ENCODE measurements at regions not wholly inside any gene's neighbourhood (a gene's known extent, or its start where the extent isn't known, plus 50 kb on each side); places are given as distances from the start of the nearest gene placed in this dataset.
"Not testable (repeated sequence)": the region's sequence is repeated elsewhere in the genome, so short reads cannot be mapped to it uniquely, and the experiment has no call there.

GRCh38 chr4:24352112-24352511 is 232.2 kb downstream of the DHX15 start:
- no peak for TF ChIP-seq CTCF (IDR thresholded peaks at IDR 0.05; ENCODE audit: insufficient read depth in 1 of 2, low read depth in 1 of 2, low read length in 1 of 2, severe bottlenecking in 1 of 2, unreplicated experiment in 1 of 2)
- H3K36me3 ChIP-seq (ENCODE audit: control insufficient read depth, insufficient read depth, low read length): no peaks in the 10 kb centered on the region
- no peak for DNase-seq
- no peaks in the 10 kb centered on the region; the same call in 1 of the 2 replicates for H3K27me3 ChIP-seq (replicated peaks; ENCODE audit: control insufficient read depth, insufficient read depth, low read length)
- H3K4me3 ChIP-seq (ENCODE audit: low read depth, low read length): no peak overlapping the region
- no TSS peak for BruUV-seq (replicated peaks)
- H3K4me1 ChIP-seq: no peaks in the 10 kb centered on the region
- CTCF ChIA-PET: no interaction called here
- no peaks in the 10 kb centered on the region for H3K36me3 Mint-ChIP-seq (ENCODE audit: insufficient read depth, unreplicated experiment)
- intact Hi-C loops (cut with micrococcal nuclease; ENCODE audit: unreplicated experiment): no loop called here
- POLR2A ChIA-PET: no interaction called here
- no peaks in the 10 kb centered on the region for H3K4me1 Mint-ChIP-seq (ENCODE audit: low read depth, unreplicated experiment)
- no peak overlapping the region for H3K4me3 Mint-ChIP-seq (ENCODE audit: unreplicated experiment)
- H3K27me3 Mint-ChIP-seq (ENCODE audit: insufficient read depth, unreplicated experiment): peaks cover 18% of the 10 kb centered on the region
- H3K27ac Mint-ChIP-seq (ENCODE audit: unreplicated experiment): no peak overlapping the region
- no peaks in the 10 kb centered on the region for H3K9me3 ChIP-seq
- no peaks in the 10 kb centered on the region for H3K9me3 Mint-ChIP-seq (ENCODE audit: unreplicated experiment)

GRCh38 chr4:24349168-24349996 is 235.0 kb downstream of the DHX15 start:
- H3K4me3 ChIP-seq (ENCODE audit: low read depth, low read length); H3K9me3 ChIP-seq; DNase-seq; H3K27ac Mint-ChIP-seq (ENCODE audit: unreplicated experiment); CTCF ChIA-PET; H3K4me1 Mint-ChIP-seq (ENCODE audit: low read depth, unreplicated experiment); H3K4me3 Mint-ChIP-seq (ENCODE audit: unreplicated experiment); intact Hi-C loops (cut with micrococcal nuclease; ENCODE audit: unreplicated experiment); BruUV-seq (replicated peaks); H3K27me3 ChIP-seq (replicated peaks; ENCODE audit: control insufficient read depth, insufficient read depth, low read length); H3K9me3 Mint-ChIP-seq (ENCODE audit: unreplicated experiment); H3K36me3 Mint-ChIP-seq (ENCODE audit: insufficient read depth, unreplicated experiment); H3K4me1 ChIP-seq; POLR2A ChIA-PET; H3K36me3 ChIP-seq (ENCODE audit: control insufficient read depth, insufficient read depth, low read length): not testable (repeated sequence)
- peaks cover 35% of the 10 kb centered on the region for H3K27me3 Mint-ChIP-seq (ENCODE audit: insufficient read depth, unreplicated experiment)

- POLR2A ChIA-PET: no interaction called here
- no TSS peak for BruUV-seq (replicated peaks)
Observed at GRCh38 chr4:24339260-24339659, 245.1 kb downstream of the DHX15 start.

More at GRCh38 chr4:24339260-24339659, 245.1 kb downstream of the DHX15 start:
- Mint-ChIP-seq H3K36me3 (ENCODE audit: insufficient read depth, unreplicated experiment) (no peaks in the 10 kb centered on the region), H3K4me1 (ENCODE audit: low read depth, unreplicated experiment) (no peaks in the 10 kb centered on the region), H3K4me3 (ENCODE audit: unreplicated experiment) (no peak overlapping the region), H3K27ac (ENCODE audit: unreplicated experiment) (no peak overlapping the region), H3K9me3 (ENCODE audit: unreplicated experiment) (no peaks in the 10 kb centered on the region), H3K27me3 (ENCODE audit: insufficient read depth, unreplicated experiment) (peaks cover 27% of the 10 kb centered on the region)
- TF ChIP-seq CTCF (IDR thresholded peaks at IDR 0.05; ENCODE audit: insufficient read depth in 1 of 2, low read depth in 1 of 2, low read length in 1 of 2, severe bottlenecking in 1 of 2, unreplicated experiment in 1 of 2): no peak
- Histone ChIP-seq H3K4me1 (no peaks in the 10 kb centered on the region), H3K36me3 (ENCODE audit: control insufficient read depth, insufficient read depth, low read length) (no peaks in the 10 kb centered on the region), H3K9me3 (no peaks in the 10 kb centered on the region), H3K4me3 (ENCODE audit: low read depth, low read length) (no peak overlapping the region), H3K27me3 (replicated peaks; ENCODE audit: control insufficient read depth, insufficient read depth, low read length) (no peaks in the 10 kb centered on the region)
- no peak for DNase-seq
- intact Hi-C loops (cut with micrococcal nuclease; ENCODE audit: unreplicated experiment): no loop called here
- CTCF ChIA-PET: no interaction called here
